ENCODE measurements at regions not wholly inside any gene's neighbourhood (a gene's known extent, or its start where the extent isn't known, plus 50 kb on each side); places are given as distances from the start of the nearest gene placed in this dataset.

- peaks cover 48% of the 10 kb centered on the region for H3K36me3 ChIP-seq (ENCODE audit: insufficient read depth, low read length)
- DNase-seq (no peak), ATAC-seq (ENCODE audit: insufficient read depth, low read depth) (no peak)
- H3K27ac ChIP-seq (ENCODE audit: low read length): peak overlapping the region; percentile 96
- peaks cover 98% of the 10 kb centered on the region for H3K79me2 ChIP-seq (ENCODE audit: insufficient read depth, low read length)
- H2AFZ ChIP-seq (ENCODE audit: low read depth, low read length): no peak overlapping the region
- peaks cover 56% of the 10 kb centered on the region for H3K4me1 ChIP-seq (ENCODE audit: insufficient read depth, low read length)
- peak overlapping the region; percentile 75 for H3K4me2 ChIP-seq (ENCODE audit: insufficient read depth, low read length)
- peak overlapping the region; percentile 58 to 90 for H3K4me3 ChIP-seq (ENCODE audit: low read depth in 1 of 2, low read length in 2 of 2)
- H3K9me3 ChIP-seq (ENCODE audit: insufficient read depth, low read length, severe bottlenecking): no peaks in the 10 kb centered on the region
- TF ChIP-seq EZH2 (IDR thresholded peaks at IDR 0.05; ENCODE audit: borderline replicate concordance, low read depth, low read length, severe bottlenecking) (no peak), CTCF (IDR thresholded peaks at IDR 0.05; ENCODE audit: borderline replicate concordance, extremely low read depth, low read length, poor library complexity, severe bottlenecking) (no peak)
- no peaks in the 10 kb centered on the region for H3K27me3 ChIP-seq (ENCODE audit: insufficient read depth, low read length, poor library complexity)
- H4K20me1 ChIP-seq (ENCODE audit: insufficient read depth, low read length): peaks cover 65% of the 10 kb centered on the region
- H3K9ac ChIP-seq (ENCODE audit: low read depth, low read length): peak overlapping the region; percentile 95
Observed at GRCh38 chr13:50078895-50079654, 63.8 kb downstream of the KCNRG start.

- Histone ChIP-seq H3K79me2 (ENCODE audit: insufficient read depth, low read length) (peaks cover 98% of the 10 kb centered on the region), H3K4me2 (ENCODE audit: insufficient read depth, low read length) (peak overlapping the region; percentile 75), H3K9me3 (ENCODE audit: insufficient read depth, low read length, severe bottlenecking) (no peaks in the 10 kb centered on the region), H2AFZ (ENCODE audit: low read depth, low read length) (no peak overlapping the region), H3K9ac (ENCODE audit: low read depth, low read length) (peak overlapping the region; percentile 95), H4K20me1 (ENCODE audit: insufficient read depth, low read length) (peaks cover 61% of the 10 kb centered on the region), H3K4me3 (ENCODE audit: low read depth in 1 of 2, low read length in 2 of 2) (peak overlapping the region; percentile 58 to 90), H3K27ac (ENCODE audit: low read length) (peak overlapping the region; percentile 96), H3K4me1 (ENCODE audit: insufficient read depth, low read length) (peaks cover 56% of the 10 kb centered on the region), H3K27me3 (ENCODE audit: insufficient read depth, low read length, poor library complexity) (no peaks in the 10 kb centered on the region), H3K36me3 (ENCODE audit: insufficient read depth, low read length) (peaks cover 41% of the 10 kb centered on the region)
- DNase-seq (no peak), ATAC-seq (ENCODE audit: insufficient read depth, low read depth) (no peak)
- no peak for TF ChIP-seq CTCF (IDR thresholded peaks at IDR 0.05; ENCODE audit: borderline replicate concordance, extremely low read depth, low read length, poor library complexity, severe bottlenecking)
- no peak for TF ChIP-seq EZH2 (IDR thresholded peaks at IDR 0.05; ENCODE audit: borderline replicate concordance, low read depth, low read length, severe bottlenecking)
Observed at GRCh38 chr13:50079655-50080202, 64.5 kb downstream of the KCNRG start.

GRCh38 chr13:50080203-50080910 lies 65.1 kb downstream of the KCNRG start:
- H2AFZ ChIP-seq (ENCODE audit: low read depth, low read length): no peak overlapping the region
- DNase-seq: peak; percentile 53
- peak overlapping the region; percentile 96 for H3K27ac ChIP-seq (ENCODE audit: low read length)

More at GRCh38 chr13:50080203-50080910, 65.1 kb downstream of the KCNRG start:
- Histone ChIP-seq H3K36me3 (ENCODE audit: insufficient read depth, low read length) (peaks cover 35% of the 10 kb centered on the region), H3K9me3 (ENCODE audit: insufficient read depth, low read length, severe bottlenecking) (no peaks in the 10 kb centered on the region), H4K20me1 (ENCODE audit: insufficient read depth, low read length) (peaks cover 55% of the 10 kb centered on the region), H3K4me1 (ENCODE audit: insufficient read depth, low read length) (peaks cover 56% of the 10 kb centered on the region), H3K79me2 (ENCODE audit: insufficient read depth, low read length) (peaks cover 98% of the 10 kb centered on the region), H3K27me3 (ENCODE audit: insufficient read depth, low read length, poor library complexity) (no peaks in the 10 kb centered on the region), H3K4me2 (ENCODE audit: insufficient read depth, low read length) (peak overlapping the region; percentile 75), H3K9ac (ENCODE audit: low read depth, low read length) (peak overlapping the region; percentile 95), H3K4me3 (ENCODE audit: low read depth in 1 of 2, low read length in 2 of 2) (peak overlapping the region; percentile 58 to 90)
- ATAC-seq (ENCODE audit: insufficient read depth, low read depth): no peak
- TF ChIP-seq EZH2 (IDR thresholded peaks at IDR 0.05; ENCODE audit: borderline replicate concordance, low read depth, low read length, severe bottlenecking): no peak
- no peak for TF ChIP-seq CTCF (IDR thresholded peaks at IDR 0.05; ENCODE audit: borderline replicate concordance, extremely low read depth, low read length, poor library complexity, severe bottlenecking)
